Retina (tissue), 1 donor: ENCODE measurements at regions not wholly inside any gene's neighbourhood (a gene's known extent, or its start where the extent isn't known, plus 50 kb on each side); places are given as distances from the start of the nearest gene placed in this dataset.
A peak's percentile ranks its signal among the peaks of the same experiment; 100 is the strongest.
"Not testable (repeated sequence)": the region's sequence is repeated elsewhere in the genome, so short reads cannot be mapped to it uniquely, and the experiment has no call there.

Experiments used
- DNase-seq: peaks from one replicate; pipeline ENCODE4 v3.0.0-alpha.2; 2016

GRCh38 chr7:68321776-68322496 is 1276.3 kb upstream of the AUTS2 start:
- no peak for DNase-seq

- no peak for DNase-seq
These were observed 1273.7 kb upstream of the AUTS2 start for GRCh38 chr7:68324621-68325020.

GRCh38 chr7:68334216-68334615 is 1264.1 kb upstream of the AUTS2 start:
- DNase-seq, result no peak

GRCh38 chr7:68334636-68335272 is 1263.5 kb upstream of the AUTS2 start:
- no peak for DNase-seq

- DNase-seq, result no peak
These were observed 1261.7 kb upstream of the AUTS2 start for GRCh38 chr7:68336594-68336993.

GRCh38 chr7:68348401-68348800 is 1249.9 kb upstream of the AUTS2 start:
- no peak for DNase-seq

GRCh38 chr7:68362745-68363518 is 1235.3 kb upstream of the AUTS2 start:
- no peak for DNase-seq

- peak; percentile 89 for DNase-seq
These were observed 1233.2 kb upstream of the AUTS2 start for GRCh38 chr7:68364886-68365625.

GRCh38 chr7:68371985-68372384 is 1226.3 kb upstream of the AUTS2 start:
- DNase-seq, result no peak

- DNase-seq, result no peak
These were observed 1222.1 kb upstream of the AUTS2 start for GRCh38 chr7:68376131-68376661.

GRCh38 chr7:68381731-68382130 is 1216.5 kb upstream of the AUTS2 start:
- DNase-seq, result no peak

- no peak for DNase-seq
These were observed 1213.7 kb upstream of the AUTS2 start for GRCh38 chr7:68384581-68384980.

GRCh38 chr7:68393051-68393450 is 1205.2 kb upstream of the AUTS2 start:
- DNase-seq, result no peak

- DNase-seq, result no peak
These were observed 1204.1 kb upstream of the AUTS2 start for GRCh38 chr7:68394131-68394530.

- no peak for DNase-seq
These were observed 1198.2 kb upstream of the AUTS2 start for GRCh38 chr7:68399991-68400590.

- DNase-seq, result no peak
These were observed 1197.5 kb upstream of the AUTS2 start for GRCh38 chr7:68400783-68401182.

GRCh38 chr7:68401313-68401712 is 1197.0 kb upstream of the AUTS2 start:
- no peak for DNase-seq

- DNase-seq, result no peak
These were observed 1191.8 kb upstream of the AUTS2 start for GRCh38 chr7:68406480-68406879.

GRCh38 chr7:68407460-68407859 is 1190.8 kb upstream of the AUTS2 start:
- no peak for DNase-seq

GRCh38 chr7:68408873-68409272 is 1189.4 kb upstream of the AUTS2 start:
- no peak for DNase-seq

GRCh38 chr7:68409851-68410250 is 1188.4 kb upstream of the AUTS2 start:
- DNase-seq, result no peak

GRCh38 chr7:68410693-68411092 is 1187.6 kb upstream of the AUTS2 start:
- DNase-seq, result not testable (repeated sequence)
